GM20431 (cell line): ENCODE measurements at regions not wholly inside any gene's neighbourhood (a gene's known extent, or its start where the extent isn't known, plus 50 kb on each side); places are given as distances from the start of the nearest gene placed in this dataset.

ENCODE experiments used
- in situ Hi-C: fragments of 300-500 bp; cut with MseI, MboI; formaldehyde crosslinking; loops from one replicate; pipeline ENCODE4 v1.15.0; 2020; ENCODE audit warnings: low sequenced_read_pairs; ENCODE audit not compliant: unreplicated experiment

DNA sequence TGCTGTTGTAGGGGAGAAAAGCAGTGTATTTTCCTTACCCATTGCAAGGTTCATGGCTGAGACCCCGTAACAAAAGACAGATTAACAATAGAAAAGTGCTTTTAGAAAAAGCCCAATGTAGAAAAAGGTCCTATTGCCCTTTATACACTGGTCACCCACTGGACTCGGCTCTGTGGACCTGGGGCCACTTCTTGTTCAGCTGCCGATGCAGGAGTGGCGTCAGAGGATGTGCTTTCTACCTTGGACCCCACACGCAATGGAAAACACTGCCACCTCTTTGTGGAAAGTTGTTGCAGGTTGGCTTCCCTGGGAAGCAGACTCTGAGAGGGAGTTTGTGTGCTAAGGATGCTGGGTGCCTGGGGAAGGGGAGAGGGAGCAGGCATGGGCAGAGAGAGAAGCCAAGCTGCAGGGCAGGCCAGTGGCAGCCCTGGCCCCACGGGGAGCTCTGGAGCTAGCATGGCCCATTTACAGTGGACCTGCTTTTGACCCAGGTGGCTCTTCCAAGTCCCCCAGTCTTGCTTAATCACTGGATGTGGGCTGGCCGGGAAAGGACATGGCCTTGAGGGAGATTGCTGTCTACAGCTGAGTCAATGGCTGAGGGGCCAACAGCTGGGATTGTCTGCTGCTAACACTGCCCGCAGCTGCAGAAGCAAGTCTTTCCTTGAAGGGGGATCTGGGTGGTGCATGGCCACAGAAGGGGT is 142.9 kb downstream of the CDC5L start:
- in situ Hi-C loops = no loop called here

DNA sequence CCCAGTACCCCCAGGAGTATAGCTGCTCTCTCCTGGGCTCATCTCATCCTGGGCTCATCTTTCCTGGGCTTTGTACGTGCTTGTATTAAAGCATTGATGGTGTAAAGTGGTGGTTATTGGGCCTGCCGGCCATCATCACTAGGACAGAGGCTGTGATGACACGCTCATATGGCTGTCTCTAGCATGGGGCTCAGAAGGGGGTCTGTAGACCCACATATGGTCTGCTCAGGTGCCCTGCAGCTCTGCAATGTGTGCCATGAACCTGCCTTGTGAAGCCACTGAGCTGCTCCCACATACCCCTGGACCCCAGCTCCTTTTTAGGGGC is 143.4 kb downstream of the CDC5L start:
- in situ Hi-C loops = no loop called here

DNA sequence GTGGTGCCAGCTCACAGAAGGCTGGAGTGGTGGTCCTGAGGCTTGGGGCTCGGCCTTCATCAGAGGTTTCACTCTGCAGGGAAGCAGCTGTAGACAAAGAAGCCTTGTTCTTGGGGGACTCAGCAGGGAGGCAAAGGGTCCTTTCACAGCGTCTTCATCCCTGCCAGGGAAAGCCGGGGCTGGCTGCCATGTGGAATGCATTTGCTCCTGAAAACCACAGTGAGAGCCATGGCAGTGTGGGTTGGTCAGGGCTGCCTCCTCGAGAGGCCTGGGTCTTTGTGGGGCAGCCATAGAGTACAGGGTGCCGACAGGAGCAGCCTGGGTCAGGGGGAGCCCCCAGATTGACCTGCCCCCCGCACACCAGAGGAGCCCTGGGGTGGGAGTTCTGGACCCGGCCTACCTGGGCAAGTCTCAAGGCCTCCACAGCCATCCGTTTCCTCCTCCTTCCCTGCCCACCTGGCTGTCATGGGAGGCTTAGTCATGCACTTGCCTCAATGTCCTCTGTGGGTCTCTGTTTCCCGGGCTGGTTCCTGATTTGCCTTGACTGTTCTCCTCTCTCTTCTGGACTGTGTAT is 144.0 kb downstream of the CDC5L start:
- in situ Hi-C loops = no loop called here

DNA sequence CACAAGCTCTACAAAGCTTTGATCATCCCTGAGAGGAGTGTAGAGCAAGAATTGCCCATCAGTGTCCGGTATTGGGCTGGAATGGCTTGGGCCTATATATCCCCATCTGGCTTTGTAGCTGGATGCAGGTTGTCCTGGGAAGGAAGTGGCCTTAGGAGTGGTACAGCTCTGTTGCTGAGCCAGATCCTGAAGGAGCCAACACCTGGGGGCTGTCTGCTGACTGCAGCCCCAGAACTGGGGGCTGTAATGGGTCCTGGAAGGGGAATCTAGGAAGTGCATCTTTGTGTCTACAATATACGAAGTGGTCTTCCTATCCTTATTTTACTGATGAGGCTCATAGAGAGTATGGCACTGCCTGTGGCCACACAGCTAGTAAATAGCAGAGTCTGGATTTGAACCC is 145.9 kb downstream of the CDC5L start:
- in situ Hi-C loops = no loop called here

DNA sequence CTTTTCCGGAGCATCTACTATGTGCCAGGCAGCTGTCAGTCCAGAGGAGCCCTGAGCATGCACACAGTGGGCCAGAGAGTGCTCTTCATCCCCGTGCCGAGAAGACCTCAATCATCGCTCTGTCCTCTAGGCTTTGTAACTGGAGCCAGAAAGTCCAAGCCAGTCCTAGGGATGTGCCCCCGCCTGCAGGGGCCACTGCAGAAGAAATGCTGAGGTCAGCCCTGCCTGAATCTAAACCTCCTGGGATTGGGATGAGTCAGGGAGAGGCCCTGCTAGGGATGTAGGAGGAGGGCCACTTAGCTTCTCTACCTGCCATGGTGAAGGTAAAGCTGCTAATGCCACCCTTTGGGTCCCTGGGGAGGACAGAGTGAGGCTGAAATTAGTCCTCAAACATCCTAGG is 146.8 kb downstream of the CDC5L start:
- in situ Hi-C loops = no loop called here

DNA sequence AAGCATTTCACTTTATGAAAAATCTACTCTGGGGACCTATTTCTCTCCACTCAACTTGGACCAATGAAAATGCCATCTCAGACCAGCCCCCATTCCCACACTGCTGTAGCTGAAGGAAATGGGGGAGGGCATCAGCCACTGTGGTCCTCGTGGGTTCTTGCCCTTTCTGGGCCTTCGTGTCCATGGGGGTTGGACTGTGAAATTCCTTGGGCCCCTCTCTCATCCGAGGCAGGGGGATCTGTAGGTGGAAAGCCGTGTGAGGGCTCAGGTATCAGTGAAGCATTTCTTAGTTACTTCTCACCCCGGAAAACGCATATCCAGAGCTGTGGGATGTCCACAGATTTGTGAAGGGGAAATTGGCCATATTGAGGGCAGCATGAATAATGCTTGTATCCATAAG is 147.9 kb downstream of the CDC5L start:
- in situ Hi-C loops = no loop called here

DNA sequence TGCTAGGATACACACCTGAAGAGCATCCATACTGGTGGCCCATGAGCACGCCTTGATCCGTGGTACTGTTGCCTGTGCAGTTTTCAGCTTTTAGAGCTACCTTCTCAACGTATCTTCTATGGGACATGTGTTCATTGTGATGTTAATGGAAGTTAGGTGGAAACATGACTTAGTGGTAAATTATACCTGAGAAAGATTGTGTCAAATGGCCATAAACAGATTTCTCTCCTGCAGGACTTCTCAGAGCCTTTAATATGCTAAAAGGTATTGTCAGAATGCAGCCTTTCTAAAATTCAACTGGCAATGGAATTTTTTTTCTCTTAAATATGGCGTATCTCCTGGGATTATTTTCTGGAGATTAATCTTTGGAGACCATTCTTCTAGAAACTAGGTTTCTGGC is 148.5 kb downstream of the CDC5L start:
- in situ Hi-C loops = no loop called here

DNA sequence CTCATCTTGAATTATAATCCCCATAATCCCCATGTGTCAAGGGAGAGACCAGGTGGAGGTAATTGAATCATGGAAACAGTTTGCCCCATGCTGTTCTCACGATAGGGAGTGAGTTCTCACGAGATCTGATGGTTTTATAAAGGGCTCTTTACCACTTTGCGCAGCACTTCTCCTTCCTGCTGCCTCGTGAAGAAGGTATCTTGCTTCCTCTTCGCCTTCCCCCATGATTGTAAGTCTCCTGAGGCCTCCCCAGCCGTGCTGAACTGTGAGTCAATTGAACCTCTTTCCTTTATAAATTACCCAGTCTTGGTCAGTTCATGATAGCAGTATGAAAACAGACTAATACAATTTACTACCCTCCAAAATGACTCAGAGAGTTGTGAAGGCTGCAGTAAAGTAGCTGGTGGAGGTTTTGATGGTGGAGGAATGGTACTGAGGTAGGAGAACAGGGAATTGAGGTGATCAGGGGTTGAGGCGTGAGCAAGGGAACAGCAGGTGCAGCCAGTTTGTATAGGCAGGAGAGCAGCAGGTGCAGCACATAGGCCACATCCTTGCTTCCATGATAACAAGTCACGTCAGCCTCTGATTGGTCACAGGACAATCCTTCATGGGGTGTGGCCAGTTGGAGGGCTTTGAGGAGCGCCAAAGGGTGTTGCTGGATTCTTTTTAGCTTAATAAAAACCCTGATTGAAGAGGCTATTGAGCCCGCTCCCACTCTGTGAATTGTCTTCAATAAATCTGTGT is 150.0 kb downstream of the CDC5L start:
- in situ Hi-C loops = no loop called here

DNA sequence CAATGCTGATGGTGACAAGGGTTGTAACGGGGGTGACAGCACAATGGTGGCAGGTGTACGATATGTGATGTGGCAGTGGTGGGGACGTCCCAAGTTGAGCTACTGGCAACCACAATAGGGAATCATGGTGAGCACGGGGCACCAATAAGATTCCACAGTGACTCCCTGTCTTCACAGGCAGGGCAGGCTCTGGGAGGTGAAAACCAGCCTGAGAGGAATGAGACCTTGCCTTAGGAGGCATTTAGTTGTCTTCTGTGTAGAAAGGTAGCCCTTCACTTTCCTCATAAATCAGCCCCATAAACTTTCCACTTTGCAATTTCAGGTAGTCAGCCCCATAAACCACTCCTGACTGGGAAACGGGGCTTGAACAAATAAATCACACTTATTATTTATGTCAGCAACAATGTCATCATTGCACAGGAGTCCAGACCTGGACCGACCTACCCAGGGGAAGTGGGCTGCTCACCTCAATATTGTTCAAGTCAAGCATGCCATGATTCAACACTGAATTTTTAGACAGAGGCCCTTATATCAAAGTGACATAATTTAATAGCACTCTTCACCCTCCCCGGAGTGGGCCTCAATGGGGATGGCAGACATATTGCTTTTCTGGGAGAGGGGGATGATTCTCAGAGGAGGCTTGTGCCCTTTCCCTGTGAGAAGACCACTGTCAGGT is 150.8 kb downstream of the CDC5L start:
- in situ Hi-C loops = no loop called here

DNA sequence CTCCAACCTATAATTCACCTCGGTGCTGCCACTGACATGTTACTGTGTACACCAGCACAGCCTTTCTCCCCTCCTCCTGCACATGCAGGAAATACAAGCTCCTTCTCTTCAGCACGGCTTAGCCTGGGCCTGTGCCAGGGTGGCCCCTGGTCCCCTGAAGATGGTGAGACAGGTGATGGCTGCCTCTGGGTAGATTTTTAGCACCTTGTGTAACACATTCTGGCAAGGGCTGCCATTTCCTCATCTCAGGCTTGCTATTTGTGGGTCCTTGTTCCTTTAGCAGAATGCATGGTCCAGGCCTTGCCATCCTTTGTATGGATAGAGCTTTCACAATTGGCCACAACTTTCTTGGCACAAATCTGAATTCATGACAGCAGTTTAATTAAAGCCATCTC is 151.3 kb downstream of the CDC5L start:
- in situ Hi-C loops = no loop called here

DNA sequence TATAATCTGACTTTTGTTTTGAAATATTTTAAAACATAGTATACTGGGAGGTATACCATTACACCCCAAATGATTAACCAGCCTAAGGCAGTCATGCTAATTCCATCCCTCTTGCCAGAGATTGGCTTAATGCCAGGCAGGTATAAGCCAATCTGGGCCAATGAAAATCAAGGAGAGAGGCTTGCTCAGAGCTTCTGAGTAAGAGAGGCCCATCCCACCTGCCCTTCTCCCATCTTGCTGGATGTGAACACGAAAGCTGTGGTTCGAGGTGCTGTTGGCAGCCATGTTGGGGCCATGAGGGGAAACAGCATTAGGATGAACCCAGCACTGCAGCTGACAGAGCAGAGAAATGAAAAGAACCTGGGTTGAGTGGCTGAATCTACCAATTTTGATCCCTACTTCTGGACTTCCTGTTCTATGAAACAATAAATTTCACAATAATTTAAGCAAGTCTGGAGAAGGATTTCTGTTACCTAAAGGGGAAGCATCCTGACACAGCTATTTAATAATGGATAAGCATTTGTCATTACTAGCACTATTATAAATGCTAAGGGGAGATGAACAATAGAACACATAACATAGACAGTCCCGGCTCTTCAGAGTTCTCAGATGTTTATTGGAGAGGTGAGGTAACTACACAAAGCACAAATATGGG is 152.3 kb downstream of the CDC5L start:
- in situ Hi-C loops = no loop called here

DNA sequence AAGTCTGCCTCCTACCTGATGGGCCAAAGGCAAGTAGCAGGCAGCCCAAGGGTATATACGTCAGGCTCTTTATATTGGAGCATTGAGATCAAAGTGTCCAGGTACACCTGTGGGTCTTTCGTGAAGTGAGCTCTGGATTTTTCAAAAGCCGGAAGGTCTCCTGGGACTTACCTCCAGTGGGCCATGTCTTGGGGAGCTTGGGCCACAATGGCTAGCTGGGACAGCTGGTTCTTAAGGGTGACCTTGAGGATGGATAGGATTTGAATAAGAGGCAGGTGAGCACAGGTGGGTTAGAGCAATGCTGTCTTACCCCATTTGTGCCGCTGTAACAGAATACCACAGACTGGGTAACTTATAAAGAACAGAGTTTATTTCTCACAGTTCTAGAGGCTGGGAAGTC is 153.4 kb downstream of the CDC5L start:
- in situ Hi-C loops = no loop called here

DNA sequence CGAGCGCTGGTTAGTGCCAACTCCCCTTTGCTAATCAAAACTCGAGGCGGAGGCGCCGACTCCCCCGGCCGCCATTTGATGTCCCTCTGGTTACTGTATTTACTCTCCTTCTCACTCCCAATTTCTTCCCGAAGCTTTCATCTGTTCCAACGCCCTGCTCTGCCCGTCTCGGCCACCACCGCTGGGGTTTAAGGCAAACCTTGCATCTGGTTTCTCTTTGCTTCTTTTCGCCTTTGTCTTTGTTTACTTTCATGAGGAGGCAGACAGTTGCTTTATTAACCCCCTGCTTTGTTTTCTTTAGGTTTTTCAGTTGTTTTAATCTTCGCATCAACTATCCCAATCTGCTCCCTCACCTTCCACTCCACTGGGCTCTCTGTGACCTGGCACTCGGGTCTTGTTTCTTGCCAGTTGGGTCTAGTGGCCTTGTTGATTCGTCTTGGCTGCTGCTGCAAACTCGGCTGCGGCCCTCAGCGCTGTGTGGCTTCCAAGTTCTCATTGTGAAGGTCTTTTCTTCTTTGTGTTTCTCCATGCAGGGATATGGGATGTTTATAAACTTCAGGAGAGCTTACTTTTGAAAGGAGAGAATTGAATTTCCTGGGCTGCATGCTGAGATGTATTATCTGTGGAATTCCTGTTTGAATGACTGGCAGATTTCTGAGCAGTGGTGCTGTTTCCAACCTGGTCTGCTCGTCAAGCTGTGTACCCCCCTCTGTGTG is 155.1 kb downstream of the CDC5L start:
- in situ Hi-C loops = no loop called here

DNA sequence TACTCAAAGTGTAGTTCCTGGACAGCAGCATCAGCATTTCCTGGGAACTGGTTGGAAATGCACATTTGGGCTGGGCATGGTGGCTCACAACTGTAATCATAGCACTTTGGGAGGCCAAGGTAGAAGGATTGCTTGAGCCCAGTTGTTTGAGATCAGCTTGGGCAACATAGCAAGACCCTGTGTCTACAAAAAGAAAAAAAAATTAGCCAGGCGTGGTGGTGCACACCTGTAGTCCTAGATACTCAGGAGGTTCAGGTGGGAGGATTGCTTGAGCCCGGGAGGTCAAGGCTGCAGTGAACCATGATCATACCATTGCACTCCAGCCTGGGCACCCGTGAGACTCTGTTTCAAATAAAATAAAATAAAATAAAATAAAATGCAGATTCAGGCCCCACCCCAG is 156.2 kb downstream of the CDC5L start:
- in situ Hi-C loops = no loop called here

DNA sequence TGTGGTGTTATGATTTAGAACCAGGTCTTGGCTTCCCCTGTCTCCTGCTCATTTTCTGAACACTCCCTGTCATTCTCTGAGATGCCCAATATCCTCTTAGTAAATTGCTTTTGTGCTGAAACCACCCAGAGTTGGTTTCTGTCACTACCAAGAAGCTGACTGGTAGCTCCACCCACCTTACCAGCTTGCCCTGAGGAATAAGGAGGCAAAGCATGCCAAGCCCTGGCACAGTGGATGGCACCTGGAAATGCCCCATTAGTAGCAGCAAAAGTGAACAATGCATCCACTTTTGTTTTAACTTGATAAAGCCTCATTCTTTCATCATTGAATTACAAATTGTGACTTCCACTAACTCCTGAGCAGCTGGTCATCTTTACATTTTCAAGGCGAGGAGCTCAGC is 157.7 kb downstream of the CDC5L start:
- in situ Hi-C loops = no loop called here

DNA sequence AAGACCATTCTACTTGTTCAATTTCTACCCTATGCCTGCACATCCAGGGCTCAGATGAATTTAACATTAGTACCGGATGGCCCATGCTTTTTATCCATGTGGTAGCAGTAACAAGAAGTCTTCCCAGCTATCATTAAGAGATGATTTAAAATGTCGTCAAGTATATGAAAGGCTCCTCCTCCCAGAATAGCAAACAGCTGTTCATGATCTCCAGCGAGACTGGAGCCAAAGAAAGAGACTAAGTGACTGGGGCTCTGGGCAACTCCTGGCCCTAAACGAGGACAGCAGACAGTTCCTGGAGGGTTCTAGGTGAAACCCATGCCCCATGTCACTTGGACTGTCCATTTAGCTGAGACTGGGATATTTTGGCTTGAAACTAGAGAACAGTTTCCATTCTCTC is 160.8 kb downstream of the CDC5L start:
- in situ Hi-C loops = no loop called here

DNA sequence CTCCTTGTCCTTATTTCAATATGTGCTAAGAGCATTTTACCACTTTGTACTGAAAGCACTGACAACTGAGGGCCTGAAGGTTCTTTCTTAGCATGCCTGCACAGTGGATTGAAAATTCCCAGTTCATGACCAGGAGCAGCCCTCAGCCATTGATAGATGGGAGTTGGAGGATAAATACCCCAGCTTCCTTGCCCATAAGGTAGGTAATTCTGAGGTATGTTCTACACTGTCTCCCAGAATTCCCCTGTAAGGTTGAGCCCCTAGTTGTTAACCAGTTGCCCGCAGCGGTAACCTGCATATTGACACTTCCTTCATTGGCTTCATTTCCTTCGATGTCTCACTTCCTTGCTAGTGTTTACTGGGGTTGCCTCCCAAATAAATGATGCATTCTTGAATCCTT is 162.0 kb downstream of the CDC5L start:
- in situ Hi-C loops = no loop called here

DNA sequence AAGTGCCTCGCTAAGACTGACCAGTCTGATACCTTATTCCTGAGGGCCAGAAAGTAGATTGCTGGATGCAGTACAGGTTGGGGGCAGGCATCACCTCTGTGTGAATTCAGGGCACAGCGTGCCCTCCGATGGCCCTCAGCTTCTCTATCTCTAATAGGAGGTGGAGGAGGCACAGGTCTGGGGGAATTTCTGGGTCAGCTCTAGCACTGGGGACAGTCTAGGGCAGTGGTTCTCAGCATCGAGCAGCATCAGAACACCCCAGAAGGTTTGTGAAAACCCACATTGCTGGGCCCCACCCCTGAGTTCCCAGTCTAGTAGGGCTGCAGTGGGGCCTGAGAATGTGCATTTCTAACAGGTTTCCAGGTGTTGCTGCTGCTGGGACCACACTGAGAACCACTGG is 166.7 kb downstream of the CDC5L start:
- in situ Hi-C loops = no loop called here

DNA sequence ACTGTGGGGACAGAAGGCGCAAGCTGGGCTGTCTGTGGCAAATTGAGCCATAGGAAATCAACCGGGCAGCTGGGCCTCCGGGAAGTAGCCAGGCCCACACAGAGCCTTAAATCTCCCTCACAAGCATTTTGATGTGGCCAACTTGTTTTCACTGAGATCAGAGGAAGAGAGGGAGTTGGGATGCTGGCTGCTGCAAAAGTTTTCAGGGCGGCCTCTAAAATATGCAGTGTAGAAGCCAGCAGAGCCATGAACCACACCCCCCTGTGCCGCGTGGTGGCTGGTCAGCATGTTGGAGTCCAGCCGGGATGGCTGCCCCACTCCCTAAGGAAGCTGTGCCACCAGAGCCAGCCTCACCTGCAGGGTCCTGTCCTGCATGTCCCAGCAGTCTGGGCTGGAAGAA is 167.4 kb downstream of the CDC5L start:
- in situ Hi-C loops = no loop called here

DNA sequence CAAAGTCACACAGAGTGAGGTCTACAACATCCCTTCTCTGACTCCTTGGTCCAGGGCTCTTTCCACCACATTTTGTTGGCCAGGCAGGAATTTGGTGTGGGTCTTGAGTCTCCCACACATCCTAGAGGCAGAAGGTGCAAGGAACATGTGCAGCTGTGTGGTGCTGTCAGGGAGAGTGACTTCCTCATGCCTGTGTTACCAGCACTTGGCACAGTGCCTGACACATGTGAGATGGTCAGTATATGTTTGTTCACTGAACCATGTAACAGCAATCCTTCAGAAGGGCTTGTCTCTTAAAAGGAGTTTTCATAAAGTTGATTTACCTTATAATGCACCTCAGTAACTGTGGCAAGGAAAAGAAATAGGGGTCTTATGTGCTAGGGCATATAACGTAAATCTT is 168.5 kb downstream of the CDC5L start:
- in situ Hi-C loops = no loop called here
